Smooth muscle cell (in vitro differentiated cells): ENCODE measurements at regions not wholly inside any gene's neighbourhood (a gene's known extent, or its start where the extent isn't known, plus 50 kb on each side); places are given as distances from the start of the nearest gene placed in this dataset.

Source experiments
- DNase-seq: peaks from one replicate; lab custom pipeline; 2025; ENCODE audit not compliant: unreplicated experiment; lab: John Stamatoyannopoulos, UW
- H2AFZ ChIP-seq: fragments of 200-600 bp; sonication (generic); 2 replicates; pipeline ENCODE4 v1.6.0; 2016; ENCODE audit warnings: antibody characterized with exemption, low read depth, mild to moderate bottlenecking
- H3F3A ChIP-seq: fragments of 200-600 bp; sonication (generic); 2 replicates; pipeline ENCODE4 v1.6.0; 2017; ENCODE audit warnings: antibody characterized with exemption, low read depth
- H3K27ac ChIP-seq: fragments of 200-600 bp; sonication (generic); 2 replicates; pipeline ENCODE4 v1.5.1; 2016; ENCODE audit warnings: low read depth, mild to moderate bottlenecking
- H3K27me3 ChIP-seq: fragments of 200-600 bp; sonication (generic); 2 replicates; pipeline ENCODE4 v1.6.1; 2016; ENCODE audit warnings: low read depth, mild to moderate bottlenecking
- H3K36me3 ChIP-seq: fragments of 200-600 bp; sonication (generic); 2 replicates; pipeline ENCODE4 v1.5.1; 2016; ENCODE audit warnings: low read depth
- H3K4me1 ChIP-seq: fragments of 200-600 bp; sonication (generic); 2 replicates; pipeline ENCODE4 v1.5.1; 2016; ENCODE audit warnings: low read depth
- H3K4me2 ChIP-seq: fragments of 200-600 bp; sonication (generic); 2 replicates; pipeline ENCODE4 v1.6.0; 2016; ENCODE audit warnings: mild to moderate bottlenecking
- H3K4me3 ChIP-seq: fragments of 200-600 bp; sonication (generic); 2 replicates; pipeline ENCODE4 v1.5.1; 2016; ENCODE audit warnings: mild to moderate bottlenecking
- H3K79me2 ChIP-seq: fragments of 200-600 bp; sonication (generic); 2 replicates; pipeline ENCODE4 v1.6.0; 2016; ENCODE audit warnings: low read depth, mild to moderate bottlenecking
- H3K9ac ChIP-seq: fragments of 200-600 bp; sonication (generic); 2 replicates; pipeline ENCODE4 v1.6.0; 2016; ENCODE audit warnings: low read depth
- H3K9me3 ChIP-seq: fragments of 200-600 bp; sonication (generic); replicated peaks from 2 replicates; pipeline ENCODE4 v1.5.1; 2016; ENCODE audit warnings: low read depth
- H4K20me1 ChIP-seq: fragments of 200-600 bp; sonication (generic); 2 replicates; pipeline ENCODE4 v1.6.0; 2016; ENCODE audit warnings: low read depth
- CTCF ChIP-seq: fragments of 200-600 bp; sonication (generic); IDR thresholded peaks from 2 replicates; pipeline ENCODE4 v1.5.1; 2017; ENCODE audit warnings: borderline replicate concordance, mild to moderate bottlenecking, antibody characterized with exemption; ENCODE audit not compliant: insufficient read depth, poor library complexity, severe bottlenecking
- WGBS: methylation state at CpG from one replicate; pipeline ENCODE4 v1.1.7; 2016; ENCODE audit warnings: low lambda C conversion rate; 5-methylcytosine and 5-hydroxymethylcytosine counted together

- Histone ChIP-seq H3K27me3 (no peaks in the 10 kb centered on the region), H3K9me3 (no peaks in the 10 kb centered on the region), H3K4me3 (no peak overlapping the region), H4K20me1 (no peaks in the 10 kb centered on the region), H3K4me1 (no peaks in the 10 kb centered on the region), H3K36me3 (no peaks in the 10 kb centered on the region), H3K4me2 (no peak overlapping the region), H3K9ac (no peak overlapping the region), H3K79me2 (no peaks in the 10 kb centered on the region), H2AFZ (peak overlapping the region; percentile 16), H3K27ac (no peak overlapping the region), H3F3A (no peaks in the 10 kb centered on the region)
- DNase-seq: no peak
- TF ChIP-seq CTCF: no peak
- WGBS: 93% methylated on average over 5 of the region's 5 CpGs
Observed at GRCh38 chr12:75677522-75677921, 166.1 kb upstream of the KRR1 start.

- Histone ChIP-seq H3K36me3 (no peaks in the 10 kb centered on the region), H3K27ac (no peak overlapping the region), H3K4me1 (no peaks in the 10 kb centered on the region), H3K4me3 (no peak overlapping the region), H3F3A (no peaks in the 10 kb centered on the region), H3K4me2 (no peak overlapping the region), H2AFZ (no peak overlapping the region), H4K20me1 (no peaks in the 10 kb centered on the region), H3K9me3 (no peaks in the 10 kb centered on the region), H3K79me2 (no peaks in the 10 kb centered on the region), H3K27me3 (no peaks in the 10 kb centered on the region), H3K9ac (no peak overlapping the region)
- no peak for DNase-seq
- no peak for TF ChIP-seq CTCF
- 78% methylated on average over 2 of the region's 2 CpGs for WGBS
Observed at GRCh38 chr12:75674393-75674792, 163.0 kb upstream of the KRR1 start.

GRCh38 chr12:75672200-75672599 lies 160.8 kb upstream of the KRR1 start:
- Histone ChIP-seq H3K27ac (no peak overlapping the region), H3K4me3 (no peak overlapping the region), H3K9me3 (no peaks in the 10 kb centered on the region), H3K4me1 (peaks cover 5% of the 10 kb centered on the region), H3K36me3 (no peaks in the 10 kb centered on the region), H3K9ac (no peak overlapping the region), H4K20me1 (no peaks in the 10 kb centered on the region), H3K27me3 (no peaks in the 10 kb centered on the region), H3F3A (peaks cover 3% of the 10 kb centered on the region), H2AFZ (peak overlapping the region; percentile 71), H3K79me2 (no peaks in the 10 kb centered on the region), H3K4me2 (no peak overlapping the region)
- no peak for DNase-seq
- no peak for TF ChIP-seq CTCF

GRCh38 chr12:75670216-75670615 lies 158.8 kb upstream of the KRR1 start:
- no peaks in the 10 kb centered on the region for H3K9me3 ChIP-seq
- no peaks in the 10 kb centered on the region for H3K27me3 ChIP-seq
- TF ChIP-seq CTCF: no peak
- no peaks in the 10 kb centered on the region for H4K20me1 ChIP-seq
- DNase-seq: no peak
- H3K4me1 ChIP-seq: peaks cover 25% of the 10 kb centered on the region
- no peak overlapping the region for H3K27ac ChIP-seq
- no peak overlapping the region for H2AFZ ChIP-seq
- no peak overlapping the region for H3K9ac ChIP-seq
- H3F3A ChIP-seq: peaks cover 12% of the 10 kb centered on the region
- H3K79me2 ChIP-seq: no peaks in the 10 kb centered on the region
- no peaks in the 10 kb centered on the region for H3K36me3 ChIP-seq
- 78% methylated on average over 5 of the region's 5 CpGs for WGBS
- H3K4me3 ChIP-seq: no peak overlapping the region
- H3K4me2 ChIP-seq: no peak overlapping the region
